GM21381 (cell line): ENCODE measurements at regions not wholly inside any gene's neighbourhood (a gene's known extent, or its start where the extent isn't known, plus 50 kb on each side); places are given as distances from the start of the nearest gene placed in this dataset.

ENCODE experiments used
- ATAC-seq: cut with Tn5 transposase; IDR thresholded peaks from one replicate; pipeline ENCODE4 v1.9.1; 2021; ENCODE audit warnings: mild to moderate bottlenecking, moderate library complexity; ENCODE audit not compliant: unreplicated experiment

- no peak for ATAC-seq
Measured at GRCh38 chr19:5218963-5219530, 121.6 kb downstream of the PTPRS start.

GRCh38 chr19:5218255-5218855 lies 122.3 kb downstream of the PTPRS start:
- ATAC-seq = no peak

GRCh38 chr19:5217171-5217570 lies 123.4 kb downstream of the PTPRS start:
- no peak for ATAC-seq

GRCh38 chr19:5216141-5216847 lies 124.3 kb downstream of the PTPRS start:
- ATAC-seq = no peak

GRCh38 chr19:5215431-5215830 lies 125.2 kb downstream of the PTPRS start:
- ATAC-seq = no peak

GRCh38 chr19:5214902-5215301 lies 125.7 kb downstream of the PTPRS start:
- ATAC-seq = no peak

- ATAC-seq = no peak
Measured at GRCh38 chr19:5214371-5214770, 126.2 kb downstream of the PTPRS start.

- no peak for ATAC-seq
Measured at GRCh38 chr19:5213667-5214066, 126.9 kb downstream of the PTPRS start.

GRCh38 chr19:5212101-5212500 lies 128.5 kb downstream of the PTPRS start:
- ATAC-seq = no peak

GRCh38 chr19:5211217-5211822 lies 129.3 kb downstream of the PTPRS start:
- ATAC-seq = no peak

- no peak for ATAC-seq
Measured at GRCh38 chr19:5210556-5210955, 130.1 kb downstream of the PTPRS start.

GRCh38 chr19:5207806-5208205 lies 132.8 kb downstream of the PTPRS start:
- no peak for ATAC-seq

- no peak for ATAC-seq
Measured at GRCh38 chr19:5206751-5207075, 133.9 kb downstream of the PTPRS start.

- ATAC-seq = no peak
Measured at GRCh38 chr19:5205937-5206750, 134.5 kb downstream of the PTPRS start.

GRCh38 chr19:5205381-5205780 lies 135.2 kb downstream of the PTPRS start:
- ATAC-seq = no peak

GRCh38 chr19:5204212-5204611 lies 136.4 kb downstream of the PTPRS start:
- no peak for ATAC-seq
